Vagina (tissue), 2 donors: ENCODE measurements at regions not wholly inside any gene's neighbourhood (a gene's known extent, or its start where the extent isn't known, plus 50 kb on each side); places are given as distances from the start of the nearest gene placed in this dataset.

Experiments used
- POLR2A ChIP-seq, 2 donors: fragments of 450-650 bp; IDR thresholded peaks; one replicate each; pipeline ENCODE4 v1.6.1; 2017; ENCODE audit warnings: antibody characterized with exemption in 2 of 2, mild to moderate bottlenecking in 2 of 2, moderate library complexity in 2 of 2
- POLR2AphosphoS5 ChIP-seq, 2 donors: sonication (generic); formaldehyde crosslinking; IDR thresholded peaks; one replicate each; pipeline ENCODE4 v1.9.0; 2017; ENCODE audit warnings: antibody characterized with exemption in 2 of 2, mild to moderate bottlenecking in 2 of 2, low read depth in 1 of 2; ENCODE audit not compliant: insufficient read depth in 1 of 2
- TF ChIP-seq, protein P1 (sequence below), 3 experiments: fragments of 450-650 bp in 2 of 3; fragments of 200-600 bp in 1 of 3; sonication (generic) in 1 of 3; IDR thresholded peaks; one replicate each; pipeline ENCODE4 v1.5.1; 2017 to 2019; ENCODE audit warnings: antibody characterized with exemption in 3 of 3, mild to moderate bottlenecking in 2 of 3, moderate library complexity in 2 of 3

DNA sequence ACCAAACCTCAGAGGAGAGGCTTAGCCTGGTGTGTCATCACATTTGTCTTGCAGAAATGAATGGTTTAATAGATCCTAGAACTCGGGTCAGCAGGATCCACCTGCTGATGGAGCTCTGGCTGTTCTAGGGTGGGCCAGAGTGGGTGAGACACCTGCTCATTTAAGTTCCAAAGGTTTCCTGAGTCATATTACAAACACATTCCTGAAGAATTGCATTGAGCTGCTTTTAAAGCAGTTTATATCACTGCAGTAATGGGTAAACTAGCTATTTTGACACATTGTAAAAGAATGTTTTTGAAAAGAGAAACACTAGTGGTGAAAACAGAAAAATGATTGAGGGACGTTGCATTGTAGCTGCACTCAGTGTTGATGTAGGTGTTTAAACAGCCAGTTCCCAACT lies 175.3 kb upstream of the TCF4 start:
- TF ChIP-seq POLR2A (IDR thresholded peaks at IDR 0.05): no peak
- TF ChIP-seq, protein P1, sequence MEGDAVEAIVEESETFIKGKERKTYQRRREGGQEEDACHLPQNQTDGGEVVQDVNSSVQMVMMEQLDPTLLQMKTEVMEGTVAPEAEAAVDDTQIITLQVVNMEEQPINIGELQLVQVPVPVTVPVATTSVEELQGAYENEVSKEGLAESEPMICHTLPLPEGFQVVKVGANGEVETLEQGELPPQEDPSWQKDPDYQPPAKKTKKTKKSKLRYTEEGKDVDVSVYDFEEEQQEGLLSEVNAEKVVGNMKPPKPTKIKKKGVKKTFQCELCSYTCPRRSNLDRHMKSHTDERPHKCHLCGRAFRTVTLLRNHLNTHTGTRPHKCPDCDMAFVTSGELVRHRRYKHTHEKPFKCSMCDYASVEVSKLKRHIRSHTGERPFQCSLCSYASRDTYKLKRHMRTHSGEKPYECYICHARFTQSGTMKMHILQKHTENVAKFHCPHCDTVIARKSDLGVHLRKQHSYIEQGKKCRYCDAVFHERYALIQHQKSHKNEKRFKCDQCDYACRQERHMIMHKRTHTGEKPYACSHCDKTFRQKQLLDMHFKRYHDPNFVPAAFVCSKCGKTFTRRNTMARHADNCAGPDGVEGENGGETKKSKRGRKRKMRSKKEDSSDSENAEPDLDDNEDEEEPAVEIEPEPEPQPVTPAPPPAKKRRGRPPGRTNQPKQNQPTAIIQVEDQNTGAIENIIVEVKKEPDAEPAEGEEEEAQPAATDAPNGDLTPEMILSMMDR (IDR thresholded peaks at IDR 0.05): no peak
- TF ChIP-seq POLR2AphosphoS5 (IDR thresholded peaks at IDR 0.05; ENCODE audit: insufficient read depth in 1 of 2, low read depth in 1 of 2): no peak
